HL-60 (cell line): ENCODE measurements at regions not wholly inside any gene's neighbourhood (a gene's known extent, or its start where the extent isn't known, plus 50 kb on each side); places are given as distances from the start of the nearest gene placed in this dataset.

Experiments
- DNase-seq, 2 experiments: peaks; one replicate each; pipeline ENCODE4 v3.0.0-alpha.2; 2010 to 2020; ENCODE audit warnings: low read depth in 1 of 2, low spot score in 1 of 2
- H3K27ac ChIP-seq: fragments of 250-450 bp; sonication (Bioruptor Pico); replicated peaks from 2 replicates; pipeline ENCODE4 v1.5.1; 2020; ENCODE audit warnings: mild to moderate bottlenecking, moderate library complexity
- H3K27me3 ChIP-seq: fragments of 250-450 bp; sonication (Bioruptor Pico); 2 replicates; pipeline ENCODE4 v1.5.1; 2021; ENCODE audit warnings: mild to moderate bottlenecking, moderate library complexity; ENCODE audit not compliant: insufficient read depth, poor library complexity, severe bottlenecking
- H3K4me3 ChIP-seq: replicated peaks from 2 replicates; pipeline ENCODE4 v1.5.1; 2011; ENCODE audit warnings: mild to moderate bottlenecking, control low read depth, low read length; ENCODE audit not compliant: insufficient read depth
- GABPA ChIP-seq: IDR thresholded peaks from 2 replicates; pipeline ENCODE4 v1.6.1; 2012; ENCODE audit warnings: low read depth
- POLR2AphosphoS5 ChIP-seq: IDR thresholded peaks from 2 replicates; pipeline ENCODE4 v1.6.1; 2012; ENCODE audit warnings: low read depth
- REST ChIP-seq: IDR thresholded peaks from 2 replicates; pipeline ENCODE4 v1.6.1; 2012; ENCODE audit warnings: low read depth; ENCODE audit not compliant: insufficient replicate concordance
- SPI1 ChIP-seq: IDR thresholded peaks from 2 replicates; pipeline ENCODE4 v1.6.1; 2012; ENCODE audit warnings: low read depth, mild to moderate bottlenecking, borderline replicate concordance
- TF ChIP-seq, protein P1 (sequence below): IDR thresholded peaks from one replicate; pipeline ENCODE4 v1.5.1; 2011; ENCODE audit warnings: low read length, control low read depth, inconsistent platforms; ENCODE audit not compliant: insufficient read depth

- no peak overlapping the region for H3K27ac ChIP-seq
- no peak overlapping the region for H3K4me3 ChIP-seq
- DNase-seq = no peak
- no peaks in the 10 kb centered on the region for H3K27me3 ChIP-seq
- no peak for TF ChIP-seq REST
- TF ChIP-seq, protein P1, sequence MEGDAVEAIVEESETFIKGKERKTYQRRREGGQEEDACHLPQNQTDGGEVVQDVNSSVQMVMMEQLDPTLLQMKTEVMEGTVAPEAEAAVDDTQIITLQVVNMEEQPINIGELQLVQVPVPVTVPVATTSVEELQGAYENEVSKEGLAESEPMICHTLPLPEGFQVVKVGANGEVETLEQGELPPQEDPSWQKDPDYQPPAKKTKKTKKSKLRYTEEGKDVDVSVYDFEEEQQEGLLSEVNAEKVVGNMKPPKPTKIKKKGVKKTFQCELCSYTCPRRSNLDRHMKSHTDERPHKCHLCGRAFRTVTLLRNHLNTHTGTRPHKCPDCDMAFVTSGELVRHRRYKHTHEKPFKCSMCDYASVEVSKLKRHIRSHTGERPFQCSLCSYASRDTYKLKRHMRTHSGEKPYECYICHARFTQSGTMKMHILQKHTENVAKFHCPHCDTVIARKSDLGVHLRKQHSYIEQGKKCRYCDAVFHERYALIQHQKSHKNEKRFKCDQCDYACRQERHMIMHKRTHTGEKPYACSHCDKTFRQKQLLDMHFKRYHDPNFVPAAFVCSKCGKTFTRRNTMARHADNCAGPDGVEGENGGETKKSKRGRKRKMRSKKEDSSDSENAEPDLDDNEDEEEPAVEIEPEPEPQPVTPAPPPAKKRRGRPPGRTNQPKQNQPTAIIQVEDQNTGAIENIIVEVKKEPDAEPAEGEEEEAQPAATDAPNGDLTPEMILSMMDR = no peak
- TF ChIP-seq SPI1 = no peak
- no peak for TF ChIP-seq POLR2AphosphoS5
- TF ChIP-seq GABPA = no peak
These were observed 133.8 kb upstream of the CACNA1E start for GRCh38 chr1:181349512-181349911.

- no peak for DNase-seq
- Histone ChIP-seq H3K4me3 (no peak overlapping the region), H3K27me3 (no peaks in the 10 kb centered on the region), H3K27ac (no peak overlapping the region)
- TF ChIP-seq SPI1 (no peak), POLR2AphosphoS5 (no peak), GABPA (no peak), REST (no peak)
- TF ChIP-seq, protein P1 = no peak
These were observed 133.2 kb upstream of the CACNA1E start for GRCh38 chr1:181350131-181350530.

DNA sequence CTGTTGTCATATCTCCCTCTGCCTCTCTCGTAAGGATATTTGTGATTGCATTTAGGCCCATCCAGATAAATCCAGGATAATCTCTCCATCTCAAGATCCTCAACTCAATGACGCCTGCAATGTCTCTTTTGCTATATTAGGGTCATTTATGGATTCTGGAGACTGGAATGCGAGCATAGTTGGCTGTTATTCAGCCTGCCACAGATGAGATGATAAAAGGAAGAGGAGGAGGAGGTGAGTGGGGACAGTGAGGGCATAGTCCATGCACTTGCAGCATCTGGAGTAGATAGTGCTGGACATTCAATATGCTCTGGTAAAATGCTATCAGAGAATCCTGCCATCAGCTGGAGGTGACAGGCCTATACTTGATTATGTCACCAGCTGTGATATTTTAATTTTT lies 131.6 kb upstream of the CACNA1E start:
- TF ChIP-seq POLR2AphosphoS5 = no peak
- no peak for TF ChIP-seq REST
- TF ChIP-seq, protein P1 = no peak
- TF ChIP-seq GABPA = no peak
- no peak for TF ChIP-seq SPI1
- H3K27ac ChIP-seq = no peak overlapping the region
- no peak for DNase-seq
- H3K4me3 ChIP-seq = no peak overlapping the region
- H3K27me3 ChIP-seq = no peaks in the 10 kb centered on the region
